ENCODE measurements at regions not wholly inside any gene's neighbourhood (a gene's known extent, or its start where the extent isn't known, plus 50 kb on each side); places are given as distances from the start of the nearest gene placed in this dataset.
A peak's percentile ranks its signal among the peaks of the same experiment; 100 is the strongest.

DNA sequence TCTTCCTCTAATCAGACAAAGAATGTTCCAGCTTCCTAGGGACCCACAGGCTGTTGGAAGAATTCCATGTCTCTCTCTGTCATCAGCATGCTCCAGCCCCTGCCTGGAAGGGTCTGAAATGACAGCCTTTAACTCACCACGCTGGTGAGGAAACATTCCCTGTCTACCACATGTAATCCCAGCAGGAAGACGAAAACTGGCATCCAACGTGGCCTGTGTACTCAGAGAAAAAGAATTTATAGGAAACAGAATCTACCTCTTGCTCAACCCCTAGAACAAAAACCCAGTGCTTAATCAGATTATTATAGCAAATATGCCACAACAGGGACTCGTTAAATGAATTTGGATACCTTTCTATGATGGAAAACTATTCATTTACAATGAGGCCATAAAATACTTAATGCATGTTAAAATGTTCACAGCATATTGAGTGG, 147.3 kb upstream of the FOXF1 start:
- DNase-seq (ENCODE audit: low read depth): peak; percentile 99

DNA sequence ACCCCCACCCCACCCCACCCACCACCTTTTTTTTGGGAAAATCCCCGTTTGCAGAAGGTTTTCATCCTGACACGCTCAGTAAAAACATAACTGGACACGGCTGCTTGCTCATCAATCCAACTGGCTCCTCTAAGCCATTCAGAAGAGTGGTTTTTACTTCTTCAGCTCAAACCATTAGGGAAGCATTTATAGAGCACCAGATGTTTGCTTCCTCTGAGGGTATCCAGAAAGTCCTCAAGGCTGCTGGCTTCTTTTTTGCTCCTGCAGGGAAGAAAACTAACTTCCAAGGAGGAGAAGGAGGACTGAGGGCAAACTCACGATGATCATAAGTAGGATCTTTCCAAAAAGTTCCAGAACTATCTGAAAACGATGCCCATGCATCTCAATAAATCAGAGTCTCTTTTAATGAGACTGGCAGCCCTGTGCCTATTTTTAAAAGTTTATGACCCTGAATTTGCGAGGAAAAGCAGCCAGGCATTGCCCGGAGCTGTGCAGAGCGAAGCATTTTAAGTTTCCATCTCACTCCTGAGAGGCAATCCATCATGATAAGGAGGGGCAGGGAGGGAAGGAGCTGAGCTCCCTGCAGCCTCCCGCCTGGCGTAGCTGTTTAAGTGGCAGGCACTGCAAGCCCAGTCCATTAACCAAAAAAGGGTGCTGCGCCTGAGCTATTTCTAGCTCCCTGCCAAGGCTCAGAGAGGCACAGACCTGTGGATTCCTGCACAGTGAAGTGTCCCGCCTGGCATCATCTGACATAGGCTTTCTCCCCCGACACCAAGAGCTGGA, 146.3 kb upstream of the FOXF1 start:
- DNase-seq (ENCODE audit: low read depth): peak; percentile 83

DNA sequence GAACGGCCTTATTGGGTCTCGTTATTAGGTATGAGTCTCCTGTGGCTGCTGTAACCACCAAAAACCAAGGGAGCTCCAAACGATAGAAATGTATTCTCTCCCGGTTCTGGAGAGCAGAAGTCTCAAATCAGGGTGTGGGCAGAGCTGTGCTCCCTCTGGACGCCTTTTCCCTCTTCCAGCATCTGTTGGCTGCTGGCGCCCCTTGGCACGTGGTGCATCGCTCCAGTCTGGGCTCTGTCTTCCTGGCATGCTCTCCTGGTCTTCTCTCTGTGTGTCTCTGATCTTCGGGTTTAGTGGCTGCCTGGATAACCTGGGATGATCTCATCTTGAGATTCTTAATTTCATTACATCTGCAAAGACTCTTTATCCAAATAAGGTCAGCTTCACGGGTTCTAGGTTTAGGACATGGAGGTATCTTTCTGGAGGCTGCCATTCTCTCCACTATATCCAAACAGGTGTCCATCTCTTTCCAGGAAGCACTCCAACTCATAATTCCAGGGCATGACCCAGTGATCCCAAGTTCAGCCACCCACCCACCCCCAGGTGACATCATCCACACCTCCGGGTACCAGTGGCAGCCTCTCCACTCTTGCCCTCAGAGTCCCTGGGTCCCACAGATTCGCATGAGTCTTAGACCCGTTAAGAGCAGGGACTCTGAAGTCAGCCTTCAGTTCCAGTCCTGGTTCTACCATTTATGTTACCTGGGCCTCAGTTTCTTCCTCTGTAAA, 145.5 kb upstream of the FOXF1 start:
- DNase-seq (ENCODE audit: low read depth): no peak

DNA sequence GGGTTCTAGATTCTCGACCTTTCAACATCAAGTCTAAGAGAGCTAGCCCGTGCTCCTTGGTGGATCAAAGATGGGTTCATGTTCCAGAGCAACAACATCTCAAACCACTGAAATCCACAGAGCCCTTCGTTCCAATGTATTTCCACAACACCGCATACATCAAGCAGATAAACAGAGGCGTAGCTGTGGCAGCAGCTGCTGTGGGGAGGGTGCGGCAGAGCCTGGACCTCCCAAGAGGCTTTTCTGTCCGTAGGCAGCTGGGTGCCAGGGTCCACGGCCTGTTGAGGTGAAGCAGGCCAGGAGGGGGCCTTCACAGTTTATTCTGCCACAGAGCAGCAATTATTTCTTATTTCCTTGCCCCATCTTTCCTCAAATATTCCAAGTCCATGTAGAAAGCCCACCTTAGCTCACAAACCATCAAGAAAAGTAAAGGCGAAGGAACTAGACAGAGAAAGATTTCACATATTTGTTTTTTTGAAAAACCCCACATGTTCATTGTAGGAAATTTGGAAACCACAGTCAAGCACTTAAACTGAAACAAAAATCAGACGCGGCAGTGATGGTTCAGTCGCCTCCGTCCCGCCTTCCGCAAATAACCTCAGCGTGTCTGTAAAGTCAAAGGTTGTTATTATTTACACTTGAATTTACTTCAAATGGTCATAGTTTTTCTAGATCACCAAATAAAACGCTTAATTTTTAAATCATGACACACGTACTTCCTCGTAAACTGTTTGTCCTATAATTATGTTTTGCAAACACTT, 144.6 kb upstream of the FOXF1 start:
- no peak for DNase-seq (ENCODE audit: low read depth)

DNA sequence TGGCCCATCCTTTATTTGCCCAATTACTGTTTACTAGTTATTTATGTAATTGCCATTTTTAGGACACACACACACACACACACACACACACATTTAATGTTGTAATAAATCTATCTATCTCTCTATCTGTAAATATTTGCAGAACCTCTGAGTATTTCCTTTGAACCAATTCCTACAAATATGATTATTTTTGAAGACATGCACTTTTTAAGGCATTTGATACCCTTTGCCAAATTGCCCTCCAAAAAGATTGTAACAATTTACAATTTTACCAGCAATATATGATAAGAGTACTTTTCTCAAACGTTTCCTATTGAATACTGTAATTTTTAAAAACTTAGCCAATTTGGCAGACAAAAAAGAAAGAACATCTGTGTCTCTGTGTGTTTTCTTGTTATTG, 143.8 kb upstream of the FOXF1 start:
- DNase-seq (ENCODE audit: low read depth): no peak

DNA sequence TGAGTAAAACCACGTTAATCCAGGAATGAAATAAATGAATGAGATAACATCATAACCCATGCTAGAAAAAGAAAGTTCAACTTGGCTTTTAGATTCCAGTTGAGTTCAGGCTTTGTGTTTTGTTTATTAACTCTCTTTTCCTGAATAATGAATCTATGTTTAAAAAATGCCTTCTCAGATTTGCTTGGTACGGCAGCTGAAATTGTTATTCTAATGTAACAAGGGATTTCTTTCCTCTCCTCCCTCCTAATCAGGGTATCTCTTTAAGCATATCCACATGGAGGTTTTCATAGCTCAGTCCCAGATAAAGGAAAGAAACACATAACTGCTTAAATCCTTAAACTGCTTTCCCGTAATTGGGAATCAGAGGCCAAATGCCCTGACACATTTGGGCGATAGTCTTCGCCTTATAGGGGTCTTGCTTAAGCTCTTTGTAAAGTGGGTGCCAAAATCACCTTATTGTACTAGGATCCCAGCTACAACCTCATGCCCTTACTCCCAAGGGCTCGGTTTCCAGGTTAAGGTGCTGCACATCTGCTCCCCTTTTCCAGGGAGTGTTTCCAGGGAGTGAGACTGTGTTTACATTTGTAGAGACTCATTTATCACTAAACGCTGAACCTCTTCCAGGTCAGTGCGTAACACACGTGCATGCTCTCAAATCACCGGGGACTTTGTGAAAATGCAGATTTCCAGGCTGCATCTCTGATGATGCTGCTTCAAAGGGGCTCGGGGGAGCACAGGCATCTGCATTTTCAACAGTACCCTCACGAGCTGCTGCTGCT, 142.8 kb upstream of the FOXF1 start:
- no peak for DNase-seq (ENCODE audit: low read depth)

DNA sequence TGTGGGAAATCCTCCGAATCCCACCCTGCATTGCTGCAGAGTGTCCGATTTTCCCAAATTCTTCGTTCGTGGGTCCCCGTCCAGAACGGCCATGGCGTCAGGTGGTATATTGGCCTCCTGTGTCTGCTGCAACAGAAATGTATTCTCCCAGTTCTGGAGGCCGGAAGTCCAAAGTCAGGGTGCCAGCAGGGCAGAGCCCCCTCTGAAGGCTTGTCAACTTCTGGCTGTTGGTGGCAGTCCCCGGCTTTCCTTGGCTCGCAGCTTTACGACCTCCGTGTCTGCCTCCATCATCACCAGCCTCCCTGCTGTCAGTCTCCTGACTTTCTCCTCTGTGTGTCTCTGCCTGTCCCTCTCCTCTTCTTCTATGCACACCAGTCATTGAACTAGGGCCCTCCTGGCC, 142.1 kb upstream of the FOXF1 start:
- DNase-seq (ENCODE audit: low read depth): no peak

DNA sequence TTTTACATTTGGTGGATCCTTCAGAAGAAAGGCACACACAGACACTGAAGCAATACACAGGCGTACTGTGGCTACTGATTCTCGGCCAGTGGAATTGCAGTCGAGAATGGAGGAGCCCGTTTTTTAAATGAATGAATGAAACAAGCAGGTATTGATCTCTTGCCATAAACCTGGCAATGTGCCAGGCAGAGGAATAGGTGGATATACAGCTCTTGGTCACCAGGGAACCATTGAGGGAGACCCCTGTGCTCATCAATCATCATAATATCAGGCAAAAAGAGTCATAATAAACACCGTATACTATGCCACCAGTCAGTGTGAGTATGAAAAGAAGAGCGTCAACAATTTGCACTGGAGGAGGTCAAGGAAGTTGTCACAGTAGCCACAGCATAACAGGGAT, 140.3 kb upstream of the FOXF1 start:
- no peak for DNase-seq (ENCODE audit: low read depth)

DNA sequence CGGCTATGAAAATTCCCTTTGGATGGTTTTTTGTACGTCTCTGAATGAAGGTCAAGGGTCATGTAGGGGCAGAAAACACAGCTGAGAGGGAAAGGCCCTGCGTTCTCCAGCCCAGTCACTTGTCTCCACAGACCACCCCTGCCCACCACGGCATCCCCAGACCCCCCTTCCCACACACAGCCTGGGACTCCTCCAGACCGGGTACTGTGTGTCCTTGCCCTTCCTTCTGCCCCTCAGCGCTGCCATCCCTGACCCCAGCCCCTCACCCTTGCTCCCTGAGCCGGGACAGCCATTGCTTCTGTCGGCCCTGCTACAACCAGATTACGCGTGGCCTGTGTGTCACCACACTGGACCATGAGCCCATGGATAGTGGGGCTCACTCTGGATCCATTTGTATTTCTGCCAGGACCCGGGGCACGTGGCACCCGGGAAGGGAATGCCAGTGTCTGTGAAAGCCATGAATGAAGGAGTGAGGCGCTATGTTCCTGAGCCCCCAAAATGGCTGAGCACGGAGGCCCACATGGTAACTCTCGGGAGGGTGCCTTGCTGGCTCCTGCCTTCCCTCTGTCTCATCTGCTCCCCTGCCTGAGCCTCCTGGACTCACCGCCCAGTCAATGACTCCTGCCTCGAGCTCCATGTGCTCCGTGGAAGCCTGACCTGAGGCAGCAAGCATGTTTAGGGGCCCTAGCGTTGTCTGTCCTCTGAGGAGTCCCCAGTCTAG, 139.1 kb upstream of the FOXF1 start:
- DNase-seq (ENCODE audit: low read depth): no peak

DNA sequence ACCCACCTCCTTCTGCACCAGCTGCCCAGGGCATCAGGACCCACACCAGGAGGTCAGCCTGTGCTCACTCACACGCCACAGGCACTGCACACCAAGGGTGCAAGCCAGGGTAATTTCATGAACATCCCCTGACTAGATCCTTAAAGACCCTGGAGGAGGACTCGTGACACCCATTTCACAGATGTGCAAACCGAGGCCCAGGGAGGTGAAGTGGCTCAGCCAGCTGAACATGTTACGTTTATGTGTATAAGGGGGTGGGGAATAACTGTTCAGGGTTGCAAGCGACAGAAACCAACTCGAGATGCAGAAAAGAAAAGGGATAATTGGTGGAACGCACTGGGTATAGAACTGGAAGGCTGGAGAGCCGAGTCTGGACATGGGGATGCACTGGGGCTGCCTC, 138.1 kb upstream of the FOXF1 start:
- no peak for DNase-seq (ENCODE audit: low read depth)

DNA sequence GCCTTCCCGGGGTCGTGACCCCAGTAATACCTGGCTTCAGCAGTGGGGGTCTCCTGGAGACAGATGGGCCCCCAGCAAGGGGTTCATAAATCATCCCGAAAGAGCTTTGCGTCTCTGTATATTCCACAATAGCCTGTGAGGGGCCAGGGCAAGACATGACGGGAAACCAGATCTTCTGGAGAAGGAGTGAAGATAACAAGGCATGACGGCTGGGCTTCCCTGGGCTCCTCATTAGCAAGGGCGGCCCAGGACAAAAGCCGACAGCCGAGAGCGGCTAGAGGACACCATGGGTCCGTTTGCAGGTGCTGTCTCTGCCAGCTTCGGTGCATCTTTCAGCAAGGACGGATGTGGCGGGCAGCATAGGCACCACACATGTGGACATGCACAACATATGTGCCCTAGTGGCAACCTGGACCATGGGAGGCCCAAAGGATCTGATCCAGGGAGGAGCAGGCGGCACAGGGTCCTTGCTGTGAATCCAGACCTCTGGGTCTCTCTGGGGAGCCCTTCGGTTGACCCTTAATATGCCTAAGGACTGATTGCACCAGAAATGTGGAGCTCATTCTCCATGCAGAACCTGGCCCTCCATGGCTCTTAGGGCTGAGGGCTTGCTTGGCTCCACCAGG, 136.9 kb upstream of the FOXF1 start:
- DNase-seq (ENCODE audit: low read depth): no peak

DNA sequence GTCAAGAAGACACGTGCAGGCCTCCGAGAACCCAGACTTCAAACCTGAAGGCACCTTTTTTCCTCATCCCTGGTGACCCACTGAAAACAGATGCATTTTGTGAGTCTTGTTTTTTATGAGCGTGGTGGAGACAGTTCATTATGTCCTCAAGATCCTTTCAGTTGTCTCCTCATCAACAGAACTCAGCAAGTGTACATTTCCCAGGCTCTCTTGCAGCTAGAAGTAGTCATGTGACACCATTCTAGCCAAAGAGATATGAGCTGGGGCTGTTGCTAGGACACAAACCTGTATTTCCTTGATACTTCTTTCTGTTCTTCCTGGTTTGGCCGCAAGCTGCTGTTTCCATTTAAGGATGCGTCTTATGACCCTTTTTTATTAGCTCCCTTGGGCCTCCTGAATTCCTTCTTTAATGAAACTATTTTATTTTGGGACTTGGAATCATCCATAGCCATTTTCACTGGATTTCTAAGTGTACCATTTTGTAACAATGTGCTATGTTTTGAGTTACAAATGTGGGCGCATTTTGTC, 135.7 kb upstream of the FOXF1 start:
- DNase-seq (ENCODE audit: low read depth): peak; percentile 27

DNA sequence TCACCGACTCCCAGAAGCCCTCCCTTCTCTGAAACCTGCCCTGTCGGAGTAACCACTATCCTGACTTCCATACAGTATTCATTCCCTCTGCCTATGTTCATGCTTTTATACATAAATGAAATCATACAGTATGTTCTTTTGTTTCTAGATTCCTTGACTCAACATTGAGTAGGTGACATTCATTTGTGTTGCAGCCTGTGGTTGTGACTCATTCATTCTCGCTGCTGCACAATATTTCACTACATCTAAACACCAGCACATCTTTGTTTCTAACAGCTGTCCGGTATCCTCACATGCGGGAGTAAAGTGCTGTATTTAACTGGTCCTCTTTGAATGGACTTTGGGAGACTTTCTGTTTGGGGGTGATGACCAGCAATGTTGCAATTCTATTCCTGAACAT, 135.0 kb upstream of the FOXF1 start:
- peak; percentile 85 for DNase-seq (ENCODE audit: low read depth)

DNA sequence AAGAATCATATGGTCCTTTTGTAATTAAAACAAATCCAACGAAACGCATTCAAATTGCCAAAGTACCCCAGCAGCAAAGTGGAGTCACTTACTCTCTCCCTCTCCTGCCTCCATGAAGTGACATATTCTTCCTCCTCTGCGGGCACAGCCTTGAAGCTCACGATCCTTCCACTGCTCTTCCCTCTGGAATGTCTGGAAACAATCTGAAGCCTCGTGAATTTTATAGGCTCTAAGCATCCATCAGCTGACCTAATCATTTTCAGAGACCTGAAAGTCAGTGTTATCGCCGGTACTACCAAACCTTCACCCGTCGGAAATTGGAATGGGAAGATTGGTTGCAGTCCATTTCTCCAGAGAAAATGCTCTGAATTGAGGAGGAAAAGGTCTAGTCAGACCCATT, 134.5 kb upstream of the FOXF1 start:
- DNase-seq (ENCODE audit: low read depth): no peak

DNA sequence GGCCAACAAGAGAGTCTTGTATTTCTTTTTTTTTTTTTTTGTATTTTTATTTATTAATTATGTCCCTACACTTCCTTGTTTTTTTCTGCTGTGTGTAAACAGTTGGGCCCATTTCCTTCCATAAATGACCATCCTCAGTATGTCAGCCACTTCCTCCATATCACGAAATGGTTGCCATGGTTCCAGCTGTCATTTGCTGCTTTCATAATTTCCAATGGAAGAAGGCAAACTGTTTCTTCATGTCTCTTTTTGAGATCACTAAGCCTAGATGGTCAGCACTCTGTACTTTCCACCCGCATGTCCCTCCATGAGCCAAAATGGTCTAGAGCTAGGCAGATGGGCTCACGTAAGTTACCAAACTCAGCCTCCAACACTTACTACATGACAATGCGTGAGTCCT, 133.5 kb upstream of the FOXF1 start:
- DNase-seq (ENCODE audit: low read depth): no peak

DNA sequence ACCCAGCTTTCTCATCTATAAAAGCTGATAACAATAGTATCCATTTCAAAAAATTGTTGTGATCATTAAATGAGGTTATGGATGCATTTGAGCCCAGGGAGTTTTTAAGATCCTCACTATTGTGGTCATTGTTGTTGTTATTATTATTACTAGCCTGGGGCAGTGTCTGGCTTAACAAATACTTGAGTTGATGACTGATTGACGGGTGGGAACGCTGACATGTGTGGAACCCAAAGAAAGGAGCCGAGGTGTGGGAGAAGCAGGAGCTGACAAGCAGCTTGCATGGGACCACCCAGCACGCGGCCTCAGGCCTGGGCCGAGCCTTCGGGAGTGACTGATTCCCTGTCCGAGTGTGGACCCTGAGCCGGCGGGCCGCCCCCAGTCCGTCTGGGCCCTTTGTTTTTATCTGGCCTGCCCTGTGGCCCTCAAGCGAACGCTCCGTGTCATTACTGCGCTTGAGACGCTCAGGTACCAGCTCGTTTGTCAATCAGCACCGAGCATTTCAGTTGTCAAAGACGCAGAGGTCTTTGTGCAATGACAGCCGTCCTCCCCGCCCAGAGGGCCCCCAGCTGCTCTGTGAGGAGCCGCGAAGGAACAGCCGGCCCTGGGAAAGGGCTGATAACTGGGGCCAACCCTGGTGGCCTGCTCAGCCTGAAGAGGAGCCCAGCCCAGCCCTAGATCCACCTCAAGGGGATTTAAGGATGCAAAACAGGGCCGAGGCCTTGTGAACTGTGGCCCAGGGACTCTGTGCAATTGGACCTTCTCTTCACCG, 132.9 kb upstream of the FOXF1 start:
- no peak for DNase-seq (ENCODE audit: low read depth)

DNA sequence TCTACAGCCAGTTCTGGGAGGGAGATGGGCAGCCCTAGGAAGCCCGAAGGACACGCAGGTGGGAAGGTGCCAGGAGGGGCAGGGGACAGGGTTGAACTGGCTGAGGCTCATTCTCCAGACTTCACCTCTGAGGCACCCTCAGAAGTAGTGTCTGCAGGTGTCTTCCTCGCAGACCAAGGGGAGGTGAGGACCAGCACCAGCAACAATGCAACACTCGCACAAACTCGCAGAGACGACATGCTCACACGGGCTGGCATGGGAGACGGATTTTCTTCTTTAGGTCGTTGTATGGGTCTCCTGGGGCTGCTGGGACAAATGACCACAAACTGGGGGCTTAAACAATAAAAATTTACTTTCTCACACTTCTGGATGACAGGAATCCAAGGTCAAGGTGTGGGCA, 132.2 kb upstream of the FOXF1 start:
- no peak for DNase-seq (ENCODE audit: low read depth)

DNA sequence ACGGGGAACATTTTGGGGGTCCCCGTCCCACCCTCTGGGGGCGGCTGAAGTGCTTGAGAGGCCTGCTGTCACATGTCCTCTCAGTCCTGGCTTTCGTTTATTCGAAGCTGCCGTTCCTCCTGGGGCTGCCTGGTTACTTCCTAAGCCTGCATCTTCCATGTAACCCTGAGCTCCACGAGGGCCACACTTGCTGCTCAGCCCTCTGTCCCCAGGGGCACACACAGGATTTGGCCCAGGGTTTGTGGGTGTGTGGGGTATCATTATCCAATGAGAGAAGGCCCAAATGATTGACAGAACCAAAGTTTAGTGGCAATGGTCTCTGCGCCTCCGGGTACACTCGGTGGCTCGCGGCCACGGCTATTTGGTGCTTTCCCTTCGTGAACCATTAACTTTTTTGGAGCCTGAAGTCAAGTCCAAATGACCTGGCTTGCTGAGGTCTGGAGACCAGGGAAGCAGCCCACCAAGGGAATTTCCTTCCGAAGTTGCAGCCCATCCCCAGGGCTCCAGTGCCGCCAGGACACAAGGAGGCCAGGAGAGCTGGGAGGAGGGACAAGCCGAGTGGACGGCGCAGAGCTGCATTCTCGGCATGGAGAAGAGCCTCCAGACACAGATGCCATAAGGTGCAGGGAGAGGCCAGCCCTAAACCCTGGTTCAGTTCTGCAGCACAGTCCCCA, 131.4 kb upstream of the FOXF1 start:
- no peak for DNase-seq (ENCODE audit: low read depth)

DNA sequence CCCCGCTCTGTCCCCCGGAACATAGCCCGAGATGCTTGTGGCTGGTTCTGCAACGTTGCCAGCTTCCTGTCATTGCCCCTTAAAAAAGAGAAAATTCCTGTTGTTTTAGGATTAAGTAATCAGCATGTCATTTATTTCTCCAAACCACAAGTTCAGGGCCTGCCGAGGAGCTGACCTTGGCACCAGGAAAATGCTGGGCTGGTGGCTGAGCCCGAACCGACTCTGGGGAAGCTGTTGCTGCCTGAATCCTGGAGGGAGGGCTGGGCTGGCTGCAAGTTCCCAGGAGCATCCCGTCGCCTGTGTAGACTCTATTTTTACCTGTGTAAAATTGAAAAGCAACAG, 130.9 kb upstream of the FOXF1 start:
- DNase-seq (ENCODE audit: low read depth): peak; percentile 85

All from M059J (cell line).